PC-9 (cell line): ENCODE measurements at regions not wholly inside any gene's neighbourhood (a gene's known extent, or its start where the extent isn't known, plus 50 kb on each side); places are given as distances from the start of the nearest gene placed in this dataset.
"Not testable (repeated sequence)": the region's sequence is repeated elsewhere in the genome, so short reads cannot be mapped to it uniquely, and the experiment has no call there.

Source experiments
- BruUV-seq: library from RNA; stranded (reverse); fragments of 400-500 nt; replicated peaks from 2 replicates; lab custom pipeline; 2021; lab: Mats Ljungman, UMichigan
- CTCF ChIA-PET: fragments of 300-600 bp; sonication (Branson Sonifier 250); formaldehyde crosslinking; loops from one replicate; lab custom pipeline; 2022; ENCODE audit warnings: antibody characterized with exemption; lab: Charles Lee
- POLR2A ChIA-PET: fragments of 300-600 bp; sonication (Branson Sonifier 250); formaldehyde crosslinking; loops from one replicate; lab custom pipeline; 2022; ENCODE audit warnings: antibody characterized with exemption; ENCODE audit not compliant: unreplicated experiment; lab: Charles Lee
- DNase-seq, 2 experiments: peaks; one replicate each; pipeline versions ENCODE4 v3.0.0 to v3.0.0-alpha.2; 2015 to 2022; ENCODE audit warnings: mixed read lengths in 1 of 2
- H2AFZ ChIP-seq: fragments of 200-600 bp; sonication (generic); 2 replicates; pipeline ENCODE4 v1.8.1; 2017; ENCODE audit warnings: antibody characterized with exemption
- H3F3A ChIP-seq: fragments of 200-600 bp; sonication (generic); 2 replicates; pipeline ENCODE4 v1.8.1; 2017; ENCODE audit warnings: antibody characterized with exemption, mild to moderate bottlenecking, low read depth; ENCODE audit not compliant: insufficient read depth
- H3K27ac ChIP-seq: fragments of 200-600 bp; sonication (generic); 2 replicates; pipeline ENCODE4 v1.6.1; 2016; ENCODE audit warnings: mixed run types
- H3K27me3 ChIP-seq: fragments of 200-600 bp; sonication (generic); 2 replicates; pipeline ENCODE4 v1.6.1; 2016; ENCODE audit warnings: low read depth, mixed run types; ENCODE audit not compliant: insufficient read depth
- H3K36me3 ChIP-seq: fragments of 200-600 bp; sonication (generic); 2 replicates; pipeline ENCODE4 v1.6.1; 2016; ENCODE audit warnings: low read depth, mixed run types
- H3K4me1 ChIP-seq: fragments of 200-600 bp; sonication (generic); replicated peaks from 2 replicates; pipeline ENCODE4 v1.6.1; 2016; ENCODE audit warnings: mixed run types; ENCODE audit not compliant: insufficient read depth
- H3K4me2 ChIP-seq: fragments of 200-600 bp; sonication (generic); 2 replicates; pipeline ENCODE4 v1.6.1; 2017; ENCODE audit warnings: mixed run types
- H3K4me3 ChIP-seq: fragments of 200-600 bp; sonication (generic); 2 replicates; pipeline ENCODE4 v1.6.1; 2016; ENCODE audit warnings: mixed run types
- H3K79me2 ChIP-seq: fragments of 200-600 bp; sonication (generic); 2 replicates; pipeline ENCODE4 v1.6.1; 2017; ENCODE audit warnings: low read depth, mixed run types
- H3K9me2 ChIP-seq: fragments of 200-600 bp; sonication (generic); 2 replicates; pipeline ENCODE4 v1.8.1; 2017; ENCODE audit warnings: mild to moderate bottlenecking; ENCODE audit not compliant: insufficient read depth
- H3K9me3 ChIP-seq: fragments of 200-600 bp; sonication (generic); 2 replicates; pipeline ENCODE4 v1.8.1; 2016; ENCODE audit warnings: low read depth; ENCODE audit not compliant: insufficient read depth
- H4K20me1 ChIP-seq: fragments of 200-600 bp; sonication (generic); 2 replicates; pipeline ENCODE4 v1.8.1; 2017; ENCODE audit not compliant: insufficient read depth
- CTCF ChIP-seq: fragments of 200-600 bp; sonication (generic); conservative IDR thresholded peaks from 2 replicates; pipeline ENCODE4 v1.6.1; 2017; ENCODE audit warnings: mixed run types, antibody characterized with exemption, mild to moderate bottlenecking, moderate library complexity
- EZH2 ChIP-seq: fragments of 200-600 bp; sonication (generic); IDR thresholded peaks from 2 replicates; pipeline ENCODE4 v1.8.0; 2017; ENCODE audit warnings: antibody characterized with exemption, low read depth
- intact Hi-C: fragments of 100-400 bp; cut with micrococcal nuclease; formaldehyde crosslinking; loops from one replicate; pipeline ENCODE4 v1.10.0; 2022; ENCODE audit not compliant: unreplicated experiment

GRCh38 chr20:23140991-23141390 lies 54.9 kb upstream of the CD93 start:
- no peak for DNase-seq
- 0 out of 2 replicates have a peak, but pooled peaks cover 6% of the 10 kb centered on the region for H3K79me2 ChIP-seq
- CTCF ChIA-PET: no interaction called here
- no peaks in the 10 kb centered on the region for H3K9me2 ChIP-seq
- no peak overlapping the region for H3K4me3 ChIP-seq
- no TSS peak for BruUV-seq
- POLR2A ChIA-PET: no interaction called here
- peaks cover 74% of the 10 kb centered on the region for H3K4me1 ChIP-seq
- no peaks in the 10 kb centered on the region for H3K27me3 ChIP-seq
- H3F3A ChIP-seq: peaks cover 36% of the 10 kb centered on the region
- H4K20me1 ChIP-seq: no peaks in the 10 kb centered on the region
- no peaks in the 10 kb centered on the region for H3K36me3 ChIP-seq
- H3K27ac ChIP-seq: peak overlapping the region; percentile 93; the same call in 1 of the 2 replicates
- no peak for TF ChIP-seq EZH2
- no peak for TF ChIP-seq CTCF
- H3K9me3 ChIP-seq: no peaks in the 10 kb centered on the region
- intact Hi-C loops: loop anchor here (10.0 kb wide), 1 partner anchor 214 kb away; the partner anchor contains the start of gene NXT1
- no peak overlapping the region for H3K4me2 ChIP-seq
- H2AFZ ChIP-seq: no peak overlapping the region

GRCh38 chr20:23139984-23140383 lies 53.9 kb upstream of the CD93 start:
- H3K4me2 ChIP-seq, H3K9me3 ChIP-seq, H2AFZ ChIP-seq, H3K27ac ChIP-seq, H3K79me2 ChIP-seq, DNase-seq, H3K27me3 ChIP-seq, POLR2A ChIA-PET, H3K9me2 ChIP-seq, H3K36me3 ChIP-seq, CTCF ChIA-PET, BruUV-seq, H4K20me1 ChIP-seq, H3K4me3 ChIP-seq: not testable (repeated sequence)
- peaks cover 38% of the 10 kb centered on the region for H3F3A ChIP-seq
- H3K4me1 ChIP-seq: peaks cover 70% of the 10 kb centered on the region
- intact Hi-C loops: loop anchor here (10.0 kb wide), 1 partner anchor 215 kb away; the partner anchor contains the start of gene NXT1

- Histone ChIP-seq H3K27me3 (no peaks in the 10 kb centered on the region), H4K20me1 (no peaks in the 10 kb centered on the region), H3K9me3 (no peaks in the 10 kb centered on the region), H3K36me3 (no peaks in the 10 kb centered on the region), H3K4me1 (peaks cover 65% of the 10 kb centered on the region), H3K9me2 (no peaks in the 10 kb centered on the region), H3F3A (peaks cover 38% of the 10 kb centered on the region), H3K4me2 (no peak overlapping the region), H3K79me2 (0 out of 2 replicates have a peak, but pooled peaks cover 6% of the 10 kb centered on the region), H3K27ac (no peak overlapping the region), H3K4me3 (no peak overlapping the region), H2AFZ (no peak overlapping the region)
- intact Hi-C loops: no loop called here
- no peak for DNase-seq
- ChIA-PET CTCF (no interaction called here), POLR2A (no interaction called here)
- TF ChIP-seq CTCF: no peak
- TF ChIP-seq EZH2: no peak
- no TSS peak for BruUV-seq
Observed at GRCh38 chr20:23139524-23139923, 53.4 kb upstream of the CD93 start.

- no TSS peak for BruUV-seq
- Histone ChIP-seq H2AFZ (no peak overlapping the region), H3K9me3 (no peaks in the 10 kb centered on the region), H3F3A (peaks cover 29% of the 10 kb centered on the region), H3K4me3 (no peak overlapping the region), H3K79me2 (0 out of 2 replicates have a peak, but pooled peaks cover 6% of the 10 kb centered on the region), H3K27ac (peak overlapping the region; percentile 99), H3K4me1 (peaks cover 57% of the 10 kb centered on the region), H3K4me2 (no peak overlapping the region), H3K9me2 (no peaks in the 10 kb centered on the region), H3K27me3 (no peaks in the 10 kb centered on the region), H4K20me1 (no peaks in the 10 kb centered on the region), H3K36me3 (no peaks in the 10 kb centered on the region)
- ChIA-PET CTCF (no interaction called here), POLR2A (no interaction called here)
- DNase-seq: no peak
- intact Hi-C loops: no loop called here
- TF ChIP-seq EZH2 (no peak), CTCF (no peak)
Observed at GRCh38 chr20:23138682-23139081, 52.6 kb upstream of the CD93 start.
